Ectodermal cell (in vitro differentiated cells): ENCODE measurements at regions not wholly inside any gene's neighbourhood (a gene's known extent, or its start where the extent isn't known, plus 50 kb on each side); places are given as distances from the start of the nearest gene placed in this dataset.

Experiments used
- H3K27ac ChIP-seq: 2 replicates; pipeline ENCODE4 v1.7.0; 2013; ENCODE audit warnings: mild to moderate bottlenecking, low read depth, low read length; ENCODE audit not compliant: insufficient read depth, poor library complexity, severe bottlenecking
- H3K27me3 ChIP-seq: 2 replicates; pipeline ENCODE4 v1.7.0; 2013; ENCODE audit warnings: mild to moderate bottlenecking, low read length; ENCODE audit not compliant: insufficient read depth, control insufficient read depth, poor library complexity, severe bottlenecking
- H3K36me3 ChIP-seq: one replicate; pipeline ENCODE4 v1.7.0; 2013; ENCODE audit warnings: low read length; ENCODE audit not compliant: control insufficient read depth, insufficient read depth
- H3K4me1 ChIP-seq: one replicate; pipeline ENCODE4 v1.7.0; 2013; ENCODE audit warnings: low read length; ENCODE audit not compliant: control insufficient read depth, insufficient read depth
- H3K4me3 ChIP-seq: 2 replicates; pipeline ENCODE4 v1.7.0; 2013; ENCODE audit warnings: low read depth, low read length, control low read depth; ENCODE audit not compliant: insufficient read depth
- H3K9me3 ChIP-seq: 2 replicates; pipeline ENCODE4 v1.7.0; 2013; ENCODE audit warnings: mild to moderate bottlenecking, low read length, moderate library complexity; ENCODE audit not compliant: control insufficient read depth
- WGBS, 2 experiments: methylation state at CpG; one replicate each; pipeline ENCODE4 v1.1.7; 2013; ENCODE audit warnings: missing lambda C conversion rate in 2 of 2; 5-methylcytosine and 5-hydroxymethylcytosine counted together

DNA sequence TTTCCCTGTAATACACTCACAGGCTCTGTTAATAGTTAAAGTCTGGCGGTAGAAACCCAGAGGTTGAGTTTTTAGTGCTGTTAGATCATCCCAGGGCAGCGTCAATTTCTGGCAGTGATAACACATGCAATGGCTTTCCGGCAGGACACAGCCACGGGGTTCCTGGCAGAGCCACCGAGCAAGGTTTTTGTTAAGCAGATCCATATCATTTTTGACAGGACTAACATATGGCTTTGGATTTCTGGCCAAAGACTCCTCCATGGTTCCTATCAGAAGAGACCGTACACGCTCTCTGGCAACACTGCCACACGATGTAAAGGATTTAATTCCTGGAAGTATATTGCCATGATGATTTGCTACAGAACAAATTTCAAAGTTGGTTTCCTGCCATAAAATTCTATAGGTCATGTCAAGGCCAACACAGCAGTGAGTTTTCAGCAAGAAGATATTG lies 854.3 kb downstream of the LRRTM4 start:
- H3K9me3 ChIP-seq, result no peaks in the 10 kb centered on the region
- H3K27me3 ChIP-seq, result no peaks in the 10 kb centered on the region
- no peak overlapping the region for H3K4me3 ChIP-seq
- no peak overlapping the region for H3K27ac ChIP-seq
- WGBS, 2 experiments, result 93 to 96% methylated on average over 8 of the region's 8 CpGs
- H3K4me1 ChIP-seq, result no peaks in the 10 kb centered on the region
- H3K36me3 ChIP-seq, result no peaks in the 10 kb centered on the region

DNA sequence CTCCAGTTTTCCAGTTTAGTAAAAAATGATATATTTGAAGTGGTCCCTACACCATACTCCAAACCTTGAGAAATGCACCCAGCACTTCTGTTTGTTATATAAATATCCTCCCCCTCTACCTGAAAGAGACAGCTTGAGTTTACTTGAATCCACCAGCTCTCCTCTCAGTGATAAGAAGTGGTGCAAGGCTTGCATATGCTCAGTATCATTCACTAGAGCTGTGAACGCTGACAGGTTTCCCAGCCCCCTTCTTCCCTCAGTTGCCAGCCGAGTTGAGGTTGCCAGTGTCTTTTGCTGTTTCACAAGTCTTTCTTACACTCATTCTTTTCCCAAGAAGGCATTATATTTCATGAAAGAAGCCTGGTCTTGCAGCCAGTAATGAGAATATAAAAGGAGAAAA lies 880.0 kb downstream of the LRRTM4 start:
- Histone ChIP-seq H3K27me3 (no peaks in the 10 kb centered on the region), H3K36me3 (no peaks in the 10 kb centered on the region), H3K4me3 (no peak overlapping the region), H3K27ac (no peak overlapping the region), H3K4me1 (no peaks in the 10 kb centered on the region), H3K9me3 (no peaks in the 10 kb centered on the region)
- 26 to 44% methylated on average over 2 of the region's 2 CpGs for WGBS, 2 experiments

- WGBS, 2 experiments, result 83% methylated on average over 1 of the region's 3 CpGs; no CpG with 5 or more reads in 1 of the 2 experiments
- Histone ChIP-seq H3K4me1 (no peaks in the 10 kb centered on the region), H3K9me3 (no peaks in the 10 kb centered on the region), H3K27me3 (no peaks in the 10 kb centered on the region), H3K36me3 (no peaks in the 10 kb centered on the region), H3K4me3 (no peak overlapping the region), H3K27ac (no peak overlapping the region)
Measured at GRCh38 chr2:76641506-76641905, 880.7 kb downstream of the LRRTM4 start.

DNA sequence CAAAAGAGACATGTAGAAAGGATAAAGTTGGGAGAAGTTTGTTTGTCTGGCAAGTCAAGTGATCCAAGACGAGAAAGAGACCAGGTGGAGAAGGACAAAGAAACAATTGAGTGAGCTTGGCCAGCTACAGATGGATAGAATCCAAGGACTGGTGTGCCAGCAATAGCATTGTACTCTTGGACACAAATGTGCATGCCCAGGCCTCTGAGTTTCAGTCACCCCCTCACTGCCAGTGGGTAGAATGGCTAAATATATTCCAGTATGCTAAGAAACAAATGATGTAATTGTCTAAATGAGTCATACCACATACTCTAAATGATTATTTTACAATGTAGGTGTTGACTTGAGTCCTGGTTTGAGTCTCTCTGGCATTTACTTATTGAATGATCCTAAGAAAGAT lies 881.3 kb downstream of the LRRTM4 start:
- WGBS, 2 experiments, result 86 to 96% methylated on average over 1 of the region's 1 CpG
- no peaks in the 10 kb centered on the region for H3K36me3 ChIP-seq

DNA sequence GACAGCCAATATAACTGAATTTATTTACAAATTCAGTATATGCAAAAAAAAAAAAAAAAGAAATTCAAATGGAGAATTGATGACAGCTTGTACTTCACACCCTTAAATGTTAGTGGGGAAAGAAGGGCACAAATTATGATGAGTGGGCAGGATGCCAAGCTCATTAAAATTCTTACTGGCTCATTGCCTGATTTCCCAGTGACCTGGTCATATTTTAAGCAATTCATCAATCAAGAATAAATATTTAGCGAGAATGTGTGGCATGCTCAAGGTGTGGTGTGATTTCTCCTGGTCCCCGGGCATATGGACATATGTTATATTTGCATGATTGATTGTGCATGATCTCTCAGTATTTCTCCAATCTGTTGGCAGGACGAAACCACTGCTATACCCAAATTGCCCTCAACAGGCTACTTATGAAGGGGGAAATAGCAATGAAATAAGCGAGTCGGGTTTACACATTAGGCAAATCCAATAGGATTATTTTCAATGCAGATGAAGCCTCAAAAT lies 883.0 kb downstream of the LRRTM4 start:
- Histone ChIP-seq H3K9me3 (no peaks in the 10 kb centered on the region), H3K27ac (no peak overlapping the region), H3K36me3 (no peaks in the 10 kb centered on the region), H3K4me3 (no peak overlapping the region), H3K27me3 (no peaks in the 10 kb centered on the region), H3K4me1 (no peaks in the 10 kb centered on the region)
- 93 to 96% methylated on average over 4 to 5 of the region's 5 CpGs for WGBS, 2 experiments

More for the DNA sequence above, 881.3 kb downstream of the LRRTM4 start:
- Histone ChIP-seq H3K27ac (no peak overlapping the region), H3K27me3 (no peaks in the 10 kb centered on the region), H3K4me3 (no peak overlapping the region), H3K4me1 (no peaks in the 10 kb centered on the region), H3K9me3 (no peaks in the 10 kb centered on the region)

DNA sequence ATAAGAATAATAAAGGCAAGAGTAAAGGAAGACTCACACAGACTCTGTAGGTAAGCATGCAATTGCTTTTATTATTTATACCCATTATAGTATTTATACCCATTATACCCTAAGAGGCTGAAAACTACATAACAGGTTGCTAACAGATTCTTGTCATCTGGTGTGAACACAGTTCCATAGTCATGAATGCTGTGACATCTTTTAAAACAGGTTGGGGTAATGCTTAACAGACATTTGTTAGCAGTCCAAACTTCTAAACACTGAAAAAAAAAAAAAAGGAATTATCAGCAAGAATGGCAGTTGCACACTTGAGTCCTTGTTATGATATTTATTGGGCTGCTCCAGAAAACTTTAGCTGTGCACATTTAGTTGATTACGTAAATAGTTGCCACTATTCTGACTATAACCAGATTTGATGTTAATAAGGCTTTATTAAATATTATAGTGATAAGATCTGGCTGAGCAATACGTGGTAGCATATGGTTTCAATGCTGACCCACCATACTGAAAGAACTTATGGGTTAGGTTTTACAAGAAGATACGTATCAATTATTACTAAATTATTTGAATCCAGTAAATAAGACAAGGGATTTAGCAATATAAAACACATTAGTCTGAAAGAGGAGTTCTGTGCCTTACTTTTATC lies 888.8 kb downstream of the LRRTM4 start:
- H3K27ac ChIP-seq, result no peak overlapping the region
- no peaks in the 10 kb centered on the region for H3K4me1 ChIP-seq
- 97 to 100% methylated on average over 1 to 3 of the region's 3 CpGs for WGBS, 2 experiments
- H3K27me3 ChIP-seq, result no peaks in the 10 kb centered on the region
- no peak overlapping the region for H3K4me3 ChIP-seq
- H3K36me3 ChIP-seq, result no peaks in the 10 kb centered on the region
- H3K9me3 ChIP-seq, result no peaks in the 10 kb centered on the region

DNA sequence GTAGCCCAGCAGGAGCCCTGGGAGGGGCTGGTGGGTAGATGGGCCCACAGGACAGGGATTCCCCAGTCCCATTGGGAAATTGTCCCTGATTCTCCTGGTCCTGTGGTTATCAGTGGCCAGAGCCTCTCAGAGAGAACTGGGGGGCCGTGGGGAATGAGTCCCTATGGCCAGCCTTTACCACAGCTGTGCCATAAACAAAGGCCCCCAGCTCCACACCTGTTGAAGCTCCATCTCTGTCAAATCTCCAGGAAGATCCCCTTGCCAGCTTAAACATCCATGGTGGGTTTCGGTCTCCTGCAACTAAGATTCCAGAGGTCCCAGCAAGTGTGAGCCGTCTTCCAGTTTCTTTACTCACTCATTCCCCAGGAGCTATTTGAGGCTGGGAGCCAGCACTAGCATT lies 897.1 kb downstream of the LRRTM4 start:
- Histone ChIP-seq H3K27ac (no peak overlapping the region), H3K4me3 (no peak overlapping the region), H3K27me3 (no peaks in the 10 kb centered on the region), H3K36me3 (no peaks in the 10 kb centered on the region), H3K9me3 (no peaks in the 10 kb centered on the region), H3K4me1 (no peaks in the 10 kb centered on the region)
- whole genome bisulfite sequencing, 2 experiments, result 94 to 96% methylated on average over 3 of the region's 3 CpGs

- no peak overlapping the region for H3K27ac ChIP-seq
- H3K4me3 ChIP-seq, result no peak overlapping the region
- no peaks in the 10 kb centered on the region for H3K27me3 ChIP-seq
- no peaks in the 10 kb centered on the region for H3K36me3 ChIP-seq
- no peaks in the 10 kb centered on the region for H3K4me1 ChIP-seq
- H3K9me3 ChIP-seq, result no peaks in the 10 kb centered on the region
Measured at GRCh38 chr2:76613330-76613729, 902.6 kb upstream of the GCFC2 start.

GRCh38 chr2:76612764-76613163 lies 902.0 kb upstream of the GCFC2 start:
- 81 to 83% methylated on average over 2 of the region's 2 CpGs for WGBS, 2 experiments

DNA sequence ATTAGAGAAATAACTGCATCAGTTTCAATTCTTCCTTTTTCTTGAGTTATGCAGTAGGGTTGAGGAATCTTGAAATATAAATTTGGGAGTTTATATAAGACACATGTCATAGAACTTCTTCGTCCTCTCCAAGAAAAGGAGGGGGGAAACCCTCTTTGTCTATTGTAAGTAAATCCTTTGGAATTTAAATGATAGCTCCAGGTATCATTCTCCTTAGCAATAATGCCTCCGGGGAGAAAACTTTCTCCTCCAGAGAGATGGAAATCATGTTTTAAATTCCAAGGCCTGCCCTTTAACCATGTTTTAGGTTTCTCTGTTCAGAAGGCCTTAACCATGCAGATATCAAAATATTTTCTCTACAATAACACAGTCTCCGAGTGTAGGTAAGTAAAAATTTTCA lies 899.7 kb upstream of the GCFC2 start:
- Histone ChIP-seq H3K9me3 (no peaks in the 10 kb centered on the region), H3K36me3 (no peaks in the 10 kb centered on the region), H3K4me3 (no peak overlapping the region), H3K27ac (no peak overlapping the region), H3K27me3 (no peaks in the 10 kb centered on the region), H3K4me1 (no peaks in the 10 kb centered on the region)
- 17 to 70% methylated on average over 1 to 3 of the region's 3 CpGs for WGBS, 2 experiments

More at GRCh38 chr2:76612764-76613163, 902.0 kb upstream of the GCFC2 start:
- Histone ChIP-seq H3K4me3 (no peak overlapping the region), H3K4me1 (no peaks in the 10 kb centered on the region), H3K27ac (no peak overlapping the region), H3K36me3 (no peaks in the 10 kb centered on the region), H3K27me3 (no peaks in the 10 kb centered on the region), H3K9me3 (no peaks in the 10 kb centered on the region)
